Activated T-cell treated with anti-CD3 and anti-CD28 coated beads for 48 hours (primary cell): ENCODE measurements at regions not wholly inside any gene's neighbourhood (a gene's known extent, or its start where the extent isn't known, plus 50 kb on each side); places are given as distances from the start of the nearest gene placed in this dataset.

ENCODE experiments used
- DNase-seq: peaks from one replicate; pipeline ENCODE4 v3.0.0-alpha.2; 2020; ENCODE audit warnings: low read depth

- DNase-seq: no peak
Observed at GRCh38 chr13:99892866-99893504, 78.6 kb downstream of the ZIC5 start.

- DNase-seq: no peak
Observed at GRCh38 chr13:99892196-99892613, 79.4 kb downstream of the ZIC5 start.

- no peak for DNase-seq
Observed at GRCh38 chr13:99886706-99887105, 84.9 kb downstream of the ZIC5 start.

GRCh38 chr13:99884913-99885312, 86.7 kb downstream of the ZIC5 start:
- DNase-seq: no peak

- no peak for DNase-seq
Observed at GRCh38 chr13:99883805-99884204, 87.8 kb downstream of the ZIC5 start.

- no peak for DNase-seq
Observed at GRCh38 chr13:99878921-99879610, 92.5 kb downstream of the ZIC5 start.

GRCh38 chr13:99876651-99877050, 94.9 kb downstream of the ZIC5 start:
- no peak for DNase-seq

GRCh38 chr13:99875391-99875790, 96.2 kb downstream of the ZIC5 start:
- no peak for DNase-seq

- DNase-seq: no peak
Observed at GRCh38 chr13:99873832-99874430, 97.6 kb downstream of the ZIC5 start.

GRCh38 chr13:99873141-99873540, 98.4 kb downstream of the ZIC5 start:
- no peak for DNase-seq

GRCh38 chr13:99871249-99871898, 100.2 kb downstream of the ZIC5 start:
- no peak for DNase-seq

GRCh38 chr13:99870541-99870940, 101.0 kb downstream of the ZIC5 start:
- no peak for DNase-seq

GRCh38 chr13:99869830-99870229, 101.7 kb downstream of the ZIC5 start:
- no peak for DNase-seq

GRCh38 chr13:99868767-99869166, 102.8 kb downstream of the ZIC5 start:
- no peak for DNase-seq

- no peak for DNase-seq
Observed at GRCh38 chr13:99867535-99868257, 103.9 kb downstream of the ZIC5 start.

- DNase-seq: no peak
Observed at GRCh38 chr13:99866781-99867180, 104.8 kb downstream of the ZIC5 start.

- DNase-seq: no peak
Observed at GRCh38 chr13:99865420-99865930, 106.1 kb downstream of the ZIC5 start.

- DNase-seq: no peak
Observed at GRCh38 chr13:99864627-99864990, 107.0 kb downstream of the ZIC5 start.

- DNase-seq: no peak
Observed at GRCh38 chr13:99863789-99864626, 107.6 kb downstream of the ZIC5 start.

- DNase-seq: no peak
Observed at GRCh38 chr13:99862244-99862643, 109.3 kb downstream of the ZIC5 start.

- DNase-seq: no peak
Observed at GRCh38 chr13:99861771-99862170, 109.8 kb downstream of the ZIC5 start.
